Effector memory CD8-positive, alpha-beta T cell (primary cell): ENCODE measurements at regions not wholly inside any gene's neighbourhood (a gene's known extent, or its start where the extent isn't known, plus 50 kb on each side); places are given as distances from the start of the nearest gene placed in this dataset.
"Not testable (repeated sequence)": the region's sequence is repeated elsewhere in the genome, so short reads cannot be mapped to it uniquely, and the experiment has no call there.

Experiments
- ATAC-seq: fragments of 150-1000 bp; cut with Tn5 transposase; replicated peaks from 2 replicates; pipeline ENCODE4 v1.10.0; 2021; ENCODE audit warnings: mild to moderate bottlenecking, moderate library complexity
- DNase-seq, 3 experiments: peaks; one replicate each; pipeline ENCODE4 v3.0.0; 2021
- H3K27ac Mint-ChIP-seq, 2 donors: one replicate each; pipeline ENCODE4 v1.8.0; 2022; ENCODE audit warnings: mild to moderate bottlenecking in 2 of 2, mixed read lengths in 2 of 2, moderate library complexity in 2 of 2
- H3K27me3 Mint-ChIP-seq, 2 donors: one replicate each; pipeline ENCODE4 v1.8.0; 2022; ENCODE audit warnings: mixed read lengths in 2 of 2
- H3K36me3 Mint-ChIP-seq: one replicate; pipeline ENCODE4 v1.8.0; 2022; ENCODE audit warnings: mild to moderate bottlenecking, moderate library complexity, mixed read lengths; ENCODE audit not compliant: insufficient read depth
- H3K4me1 Mint-ChIP-seq, 2 donors: one replicate each; pipeline ENCODE4 v1.8.0; 2022; ENCODE audit warnings: low read depth in 2 of 2, mixed read lengths in 2 of 2
- H3K4me3 Mint-ChIP-seq, 2 donors: one replicate each; pipeline ENCODE4 v1.8.0; 2022; ENCODE audit warnings: mild to moderate bottlenecking in 2 of 2, mixed read lengths in 2 of 2, moderate library complexity in 2 of 2
- H3K9me3 Mint-ChIP-seq, 2 donors: one replicate each; pipeline ENCODE4 v1.8.0; 2022; ENCODE audit warnings: mixed read lengths in 2 of 2

DNA sequence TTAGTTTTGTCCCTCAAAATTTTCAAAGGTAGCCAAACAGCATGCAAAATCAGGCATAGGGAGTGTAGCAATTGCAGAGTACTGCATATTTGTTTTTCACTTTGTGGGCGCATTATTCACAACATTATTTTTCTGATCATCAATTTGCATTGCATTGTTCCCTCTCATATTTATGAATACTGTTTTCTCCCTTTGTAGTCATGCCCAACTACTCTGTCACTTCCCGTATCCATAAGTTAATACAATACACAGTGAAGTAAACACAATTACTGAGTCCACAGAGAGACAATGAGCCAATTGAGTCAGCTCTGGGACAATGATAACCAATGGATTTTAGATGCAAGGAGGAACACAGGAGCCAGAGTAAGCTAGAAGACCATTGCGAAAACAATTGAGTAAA is 944.0 kb upstream of the ADGRL4 start:
- ATAC-seq (no peak), DNase-seq (no peak)
- Mint-ChIP-seq H3K9me3 (peaks cover 15 to 33% of the 10 kb centered on the region in 2 donors), H3K27ac (no peak overlapping the region), H3K4me3 (no peak overlapping the region), H3K4me1 (no peaks in the 10 kb centered on the region), H3K36me3 (no peaks in the 10 kb centered on the region), H3K27me3 (no peaks in the 10 kb centered on the region)

- Mint-ChIP-seq H3K27ac (no peak overlapping the region), H3K4me1 (no peaks in the 10 kb centered on the region), H3K9me3 (peaks cover 0 to 4% of the 10 kb centered on the region in 2 donors), H3K4me3 (no peak overlapping the region), H3K36me3 (no peaks in the 10 kb centered on the region), H3K27me3 (no peaks in the 10 kb centered on the region)
- no peak for ATAC-seq
- DNase-seq = no peak
Observed at GRCh38 chr1:79945391-79945790, 938.9 kb upstream of the ADGRL4 start.

- Mint-ChIP-seq H3K27ac (no peak overlapping the region), H3K9me3 (peaks cover 0 to 5% of the 10 kb centered on the region in 2 donors), H3K4me1 (no peaks in the 10 kb centered on the region), H3K27me3 (no peaks in the 10 kb centered on the region), H3K4me3 (no peak overlapping the region), H3K36me3 (peaks cover 4% of the 10 kb centered on the region)
- ATAC-seq (no peak), DNase-seq (no peak)
Observed at GRCh38 chr1:79929356-79929755, 922.8 kb upstream of the ADGRL4 start.

DNA sequence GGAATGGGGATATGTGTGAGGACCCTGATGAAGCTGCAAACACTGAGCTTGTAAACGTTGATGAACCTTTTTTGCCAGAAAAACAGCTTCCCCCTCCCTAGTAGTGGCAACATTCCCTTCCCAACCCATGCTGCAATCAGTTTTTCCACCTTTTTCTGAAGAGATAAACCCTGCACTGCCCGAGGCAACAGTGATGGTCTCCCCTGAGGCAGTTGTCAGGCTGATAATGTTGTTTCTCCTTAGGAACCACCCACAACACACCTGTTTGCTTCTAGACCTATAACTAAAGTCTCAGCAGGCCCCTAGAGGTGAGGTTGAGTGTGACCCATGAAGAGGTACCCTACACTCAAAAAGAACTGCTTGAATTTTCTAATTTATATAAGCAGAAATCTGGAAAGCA is 922.4 kb upstream of the ADGRL4 start:
- H3K4me1 Mint-ChIP-seq = no peaks in the 10 kb centered on the region
- H3K27ac Mint-ChIP-seq = no peak overlapping the region
- H3K36me3 Mint-ChIP-seq = peaks cover 4% of the 10 kb centered on the region
- DNase-seq = no peak
- H3K27me3 Mint-ChIP-seq = no peaks in the 10 kb centered on the region
- H3K9me3 Mint-ChIP-seq = peaks cover 0 to 5% of the 10 kb centered on the region in 2 donors
- no peak for ATAC-seq
- no peak overlapping the region for H3K4me3 Mint-ChIP-seq

DNA sequence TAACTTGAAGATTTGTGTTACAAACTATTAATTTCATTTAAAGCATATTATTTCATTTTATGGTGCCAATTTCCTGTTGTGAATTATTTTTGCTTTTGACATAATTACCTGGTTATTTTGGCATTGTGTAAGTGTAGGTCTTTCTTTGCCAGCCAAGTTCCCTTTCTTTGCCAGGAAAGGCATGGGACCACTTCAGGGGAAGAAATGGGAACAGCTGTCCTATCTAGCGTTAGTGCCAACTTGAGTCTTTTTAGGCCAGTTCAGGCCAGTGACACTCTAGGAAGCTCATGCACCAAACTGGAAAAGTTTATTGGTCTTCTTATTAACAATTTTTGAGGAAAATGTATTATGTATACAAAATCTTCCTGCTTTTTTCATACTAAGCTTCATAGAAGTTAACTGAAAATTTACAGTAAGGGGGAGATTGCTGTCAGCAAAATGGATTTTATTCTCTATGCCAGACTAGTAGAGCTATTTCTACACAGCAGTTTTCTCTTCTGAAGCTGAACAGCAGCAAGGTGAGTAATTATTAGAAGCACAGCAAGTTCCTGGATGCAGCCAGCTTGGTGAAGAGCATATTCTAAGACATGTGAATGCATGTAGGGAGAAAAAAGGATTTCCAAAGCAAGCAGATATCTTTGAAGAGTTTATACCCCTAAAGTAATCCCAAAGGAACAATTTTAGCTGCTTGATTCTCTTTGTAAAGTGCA is 914.6 kb upstream of the ADGRL4 start:
- Mint-ChIP-seq H3K9me3 (peaks cover 11 to 12% of the 10 kb centered on the region in 2 donors), H3K36me3 (no peaks in the 10 kb centered on the region), H3K27me3 (no peaks in the 10 kb centered on the region), H3K4me1 (no peaks in the 10 kb centered on the region), H3K27ac (no peak overlapping the region), H3K4me3 (no peak overlapping the region)
- ATAC-seq (no peak), DNase-seq (no peak)

DNA sequence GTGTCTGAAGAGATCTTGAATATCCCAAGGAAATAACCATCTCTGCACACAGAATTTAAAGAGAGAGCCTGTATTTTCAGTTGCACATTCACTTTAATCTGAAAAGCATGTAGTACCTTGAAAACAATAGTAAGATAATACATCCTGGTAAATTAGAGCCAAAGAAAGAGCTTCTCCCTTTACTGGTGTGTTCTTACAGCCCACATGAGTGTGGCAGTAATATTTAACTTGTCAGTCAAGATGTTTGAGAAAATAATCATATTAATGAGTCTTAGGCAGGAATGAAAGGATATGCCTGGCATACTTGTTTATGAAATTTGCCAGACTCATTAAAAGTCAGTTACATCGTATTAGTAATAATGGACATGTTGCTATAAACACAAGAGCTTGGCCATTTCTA is 908.4 kb upstream of the ADGRL4 start:
- no peak for ATAC-seq
- no peaks in the 10 kb centered on the region for H3K4me1 Mint-ChIP-seq
- no peak overlapping the region for H3K27ac Mint-ChIP-seq
- DNase-seq = no peak
- H3K27me3 Mint-ChIP-seq = no peaks in the 10 kb centered on the region
- peaks cover 3% of the 10 kb centered on the region for H3K36me3 Mint-ChIP-seq
- no peak overlapping the region for H3K4me3 Mint-ChIP-seq
- peaks cover 10 to 12% of the 10 kb centered on the region in 2 donors for H3K9me3 Mint-ChIP-seq

- Mint-ChIP-seq H3K4me1 (no peaks in the 10 kb centered on the region), H3K36me3 (peaks cover 3% of the 10 kb centered on the region), H3K27ac (no peak overlapping the region), H3K9me3 (peaks cover 11 to 12% of the 10 kb centered on the region in 2 donors), H3K4me3 (no peak overlapping the region), H3K27me3 (no peaks in the 10 kb centered on the region)
- ATAC-seq (no peak), DNase-seq (no peak)
Observed at GRCh38 chr1:79912813-79913212, 906.3 kb upstream of the ADGRL4 start.

GRCh38 chr1:79903321-79903720 is 896.8 kb upstream of the ADGRL4 start:
- no peak overlapping the region for H3K4me3 Mint-ChIP-seq
- ATAC-seq = no peak
- H3K9me3 Mint-ChIP-seq = peaks cover 5 to 29% of the 10 kb centered on the region in 2 donors
- no peak for DNase-seq
- no peaks in the 10 kb centered on the region for H3K27me3 Mint-ChIP-seq
- H3K27ac Mint-ChIP-seq = no peak overlapping the region
- H3K4me1 Mint-ChIP-seq = no peaks in the 10 kb centered on the region
- H3K36me3 Mint-ChIP-seq = no peaks in the 10 kb centered on the region

- Mint-ChIP-seq H3K27me3 (no peaks in the 10 kb centered on the region), H3K4me1 (no peaks in the 10 kb centered on the region), H3K36me3 (no peaks in the 10 kb centered on the region), H3K27ac (no peak overlapping the region), H3K9me3 (peaks cover 3 to 29% of the 10 kb centered on the region in 2 donors), H3K4me3 (no peak overlapping the region)
- DNase-seq (no peak), ATAC-seq (no peak)
Observed at GRCh38 chr1:79902418-79902817, 895.9 kb upstream of the ADGRL4 start.

GRCh38 chr1:79899914-79900313 is 893.4 kb upstream of the ADGRL4 start:
- no peak overlapping the region for H3K27ac Mint-ChIP-seq
- no peaks in the 10 kb centered on the region for H3K27me3 Mint-ChIP-seq
- H3K4me1 Mint-ChIP-seq = no peaks in the 10 kb centered on the region
- DNase-seq (no peak), ATAC-seq (no peak)
- no peak overlapping the region for H3K4me3 Mint-ChIP-seq
- no peaks in the 10 kb centered on the region for H3K36me3 Mint-ChIP-seq
- H3K9me3 Mint-ChIP-seq = peaks cover 2 to 14% of the 10 kb centered on the region in 2 donors

DNA sequence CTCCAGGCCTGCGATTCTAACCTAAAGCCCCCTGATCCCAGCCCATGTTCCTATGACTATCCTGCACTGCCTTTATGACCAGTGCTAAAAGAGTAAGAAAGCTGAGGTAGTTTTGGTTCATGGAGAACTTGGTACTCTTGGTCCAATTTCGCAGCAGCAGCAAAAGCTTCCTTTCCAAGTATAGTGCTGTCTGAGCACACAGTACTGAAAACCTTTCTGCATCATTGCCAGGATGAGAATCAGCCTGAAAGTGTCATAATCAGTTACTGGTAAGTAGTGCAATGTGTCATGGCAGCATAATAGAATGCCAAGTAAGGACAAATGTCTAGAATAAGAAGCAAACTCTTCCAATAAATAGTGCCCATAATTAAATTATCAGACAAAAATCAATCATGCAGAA is 889.6 kb upstream of the ADGRL4 start:
- H3K36me3 Mint-ChIP-seq = no peaks in the 10 kb centered on the region
- ATAC-seq (no peak), DNase-seq (no peak)
- no peak overlapping the region for H3K4me3 Mint-ChIP-seq
- no peak overlapping the region for H3K27ac Mint-ChIP-seq
- peaks cover 16% of the 10 kb centered on the region in 2 donors for H3K9me3 Mint-ChIP-seq
- no peaks in the 10 kb centered on the region for H3K27me3 Mint-ChIP-seq
- H3K4me1 Mint-ChIP-seq = no peaks in the 10 kb centered on the region

DNA sequence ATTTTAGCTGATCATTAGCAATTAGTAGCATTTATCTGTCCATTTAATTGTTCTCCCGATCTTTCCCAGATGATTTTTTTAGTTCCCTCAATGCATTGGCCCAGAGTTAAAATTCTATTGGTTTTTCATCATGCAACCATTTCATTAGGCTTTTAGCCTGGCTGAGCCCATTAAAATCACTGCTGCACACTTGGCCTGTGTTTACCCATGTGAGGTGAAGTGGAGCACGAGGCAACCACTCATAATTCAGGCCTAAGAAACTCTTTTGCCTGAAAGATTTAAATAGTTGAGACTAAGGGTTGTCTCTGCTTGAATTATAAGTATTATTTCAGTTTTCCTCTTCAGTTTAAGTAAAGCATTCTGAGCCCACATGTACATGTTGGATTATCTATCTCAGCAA is 889.0 kb upstream of the ADGRL4 start:
- Mint-ChIP-seq H3K9me3 (peaks cover 16 to 17% of the 10 kb centered on the region in 2 donors), H3K27ac (no peak overlapping the region), H3K4me3 (no peak overlapping the region), H3K27me3 (no peaks in the 10 kb centered on the region), H3K4me1 (no peaks in the 10 kb centered on the region), H3K36me3 (no peaks in the 10 kb centered on the region)
- no peak for DNase-seq
- ATAC-seq = no peak

- H3K9me3 Mint-ChIP-seq = peaks cover 8 to 18% of the 10 kb centered on the region in 2 donors
- not testable (repeated sequence) for H3K27ac Mint-ChIP-seq, H3K4me3 Mint-ChIP-seq, H3K27me3 Mint-ChIP-seq, H3K36me3 Mint-ChIP-seq, H3K4me1 Mint-ChIP-seq, DNase-seq, ATAC-seq
Observed at GRCh38 chr1:79894129-79894528, 887.6 kb upstream of the ADGRL4 start.

DNA sequence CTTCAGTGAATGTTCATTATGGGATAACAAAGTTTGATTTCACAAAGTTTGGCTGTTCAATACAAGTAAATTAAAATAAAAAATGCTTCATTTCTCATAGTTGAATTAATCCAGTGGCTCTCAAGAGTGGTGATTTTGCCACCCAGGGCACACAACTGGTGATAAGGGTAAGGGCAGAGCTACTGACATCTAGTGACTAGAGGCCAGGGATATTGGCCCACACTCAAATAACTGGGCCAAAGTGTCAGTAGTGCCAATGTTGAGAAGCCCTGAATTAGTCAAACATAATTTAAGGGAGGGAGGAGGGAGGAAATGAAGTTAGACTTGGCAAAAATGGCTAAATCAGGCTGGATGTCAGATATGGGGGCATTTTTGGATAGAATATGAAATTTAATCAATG is 880.5 kb upstream of the ADGRL4 start:
- H3K27me3 Mint-ChIP-seq = no peaks in the 10 kb centered on the region
- H3K4me1 Mint-ChIP-seq = no peaks in the 10 kb centered on the region
- DNase-seq (no peak), ATAC-seq (no peak)
- H3K4me3 Mint-ChIP-seq = no peak overlapping the region
- peaks cover 0 to 12% of the 10 kb centered on the region in 2 donors for H3K9me3 Mint-ChIP-seq
- no peaks in the 10 kb centered on the region for H3K36me3 Mint-ChIP-seq
- H3K27ac Mint-ChIP-seq = no peak overlapping the region
